Panc1 (cell line): ENCODE measurements at regions not wholly inside any gene's neighbourhood (a gene's known extent, or its start where the extent isn't known, plus 50 kb on each side); places are given as distances from the start of the nearest gene placed in this dataset.

Experiments used
- POLR2AphosphoS5 ChIP-seq: IDR thresholded peaks from 2 replicates; pipeline ENCODE4 v1.6.1; 2012; ENCODE audit warnings: mild to moderate bottlenecking, low read depth, low read length, moderate library complexity
- SIN3A ChIP-seq: IDR thresholded peaks from 2 replicates; pipeline ENCODE4 v1.6.1; 2012; ENCODE audit warnings: low read depth, mild to moderate bottlenecking, low read length, moderate library complexity, borderline replicate concordance; ENCODE audit not compliant: insufficient read depth
- TCF7L2 ChIP-seq: IDR thresholded peaks from 2 replicates; pipeline ENCODE4 v1.6.1; 2011; ENCODE audit warnings: mild to moderate bottlenecking, low read depth, low read length, inconsistent platforms
- TF ChIP-seq, protein P1 (sequence below): fragments of 450-650 bp; IDR thresholded peaks from 2 replicates; pipeline ENCODE4 v1.5.1; 2017; ENCODE audit warnings: mild to moderate bottlenecking
- TF ChIP-seq, protein P2 (sequence below), 2 experiments: IDR thresholded peaks; 2 replicates each; pipeline ENCODE4 v1.6.1; 2011 to 2012; ENCODE audit warnings: low read depth in 2 of 2, control low read depth in 1 of 2, low read length in 1 of 2, mild to moderate bottlenecking in 1 of 2, moderate library complexity in 1 of 2; ENCODE audit not compliant: insufficient read depth in 1 of 2

DNA sequence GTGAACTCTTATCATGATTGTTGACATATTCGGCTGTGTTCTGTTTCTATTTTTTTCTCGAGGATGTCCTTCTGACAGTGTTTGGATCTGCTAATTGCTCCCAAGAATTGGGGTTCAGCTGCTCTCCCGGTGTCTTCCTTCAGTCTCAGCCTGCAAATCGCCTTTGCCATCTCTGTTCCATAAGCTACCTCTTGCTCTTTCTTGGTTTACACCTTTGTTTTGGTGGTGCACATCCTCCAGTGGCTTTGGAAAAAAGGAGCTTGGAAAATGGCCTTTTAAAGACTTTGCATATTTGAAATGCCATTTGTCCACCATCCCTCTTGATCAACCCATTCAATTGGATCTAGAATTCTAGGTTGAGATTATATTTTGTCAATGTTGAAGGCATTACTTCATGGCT, 137.2 kb downstream of the URI1 start:
- TF ChIP-seq, protein P1, sequence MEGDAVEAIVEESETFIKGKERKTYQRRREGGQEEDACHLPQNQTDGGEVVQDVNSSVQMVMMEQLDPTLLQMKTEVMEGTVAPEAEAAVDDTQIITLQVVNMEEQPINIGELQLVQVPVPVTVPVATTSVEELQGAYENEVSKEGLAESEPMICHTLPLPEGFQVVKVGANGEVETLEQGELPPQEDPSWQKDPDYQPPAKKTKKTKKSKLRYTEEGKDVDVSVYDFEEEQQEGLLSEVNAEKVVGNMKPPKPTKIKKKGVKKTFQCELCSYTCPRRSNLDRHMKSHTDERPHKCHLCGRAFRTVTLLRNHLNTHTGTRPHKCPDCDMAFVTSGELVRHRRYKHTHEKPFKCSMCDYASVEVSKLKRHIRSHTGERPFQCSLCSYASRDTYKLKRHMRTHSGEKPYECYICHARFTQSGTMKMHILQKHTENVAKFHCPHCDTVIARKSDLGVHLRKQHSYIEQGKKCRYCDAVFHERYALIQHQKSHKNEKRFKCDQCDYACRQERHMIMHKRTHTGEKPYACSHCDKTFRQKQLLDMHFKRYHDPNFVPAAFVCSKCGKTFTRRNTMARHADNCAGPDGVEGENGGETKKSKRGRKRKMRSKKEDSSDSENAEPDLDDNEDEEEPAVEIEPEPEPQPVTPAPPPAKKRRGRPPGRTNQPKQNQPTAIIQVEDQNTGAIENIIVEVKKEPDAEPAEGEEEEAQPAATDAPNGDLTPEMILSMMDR = no peak
- TF ChIP-seq, protein P2, sequence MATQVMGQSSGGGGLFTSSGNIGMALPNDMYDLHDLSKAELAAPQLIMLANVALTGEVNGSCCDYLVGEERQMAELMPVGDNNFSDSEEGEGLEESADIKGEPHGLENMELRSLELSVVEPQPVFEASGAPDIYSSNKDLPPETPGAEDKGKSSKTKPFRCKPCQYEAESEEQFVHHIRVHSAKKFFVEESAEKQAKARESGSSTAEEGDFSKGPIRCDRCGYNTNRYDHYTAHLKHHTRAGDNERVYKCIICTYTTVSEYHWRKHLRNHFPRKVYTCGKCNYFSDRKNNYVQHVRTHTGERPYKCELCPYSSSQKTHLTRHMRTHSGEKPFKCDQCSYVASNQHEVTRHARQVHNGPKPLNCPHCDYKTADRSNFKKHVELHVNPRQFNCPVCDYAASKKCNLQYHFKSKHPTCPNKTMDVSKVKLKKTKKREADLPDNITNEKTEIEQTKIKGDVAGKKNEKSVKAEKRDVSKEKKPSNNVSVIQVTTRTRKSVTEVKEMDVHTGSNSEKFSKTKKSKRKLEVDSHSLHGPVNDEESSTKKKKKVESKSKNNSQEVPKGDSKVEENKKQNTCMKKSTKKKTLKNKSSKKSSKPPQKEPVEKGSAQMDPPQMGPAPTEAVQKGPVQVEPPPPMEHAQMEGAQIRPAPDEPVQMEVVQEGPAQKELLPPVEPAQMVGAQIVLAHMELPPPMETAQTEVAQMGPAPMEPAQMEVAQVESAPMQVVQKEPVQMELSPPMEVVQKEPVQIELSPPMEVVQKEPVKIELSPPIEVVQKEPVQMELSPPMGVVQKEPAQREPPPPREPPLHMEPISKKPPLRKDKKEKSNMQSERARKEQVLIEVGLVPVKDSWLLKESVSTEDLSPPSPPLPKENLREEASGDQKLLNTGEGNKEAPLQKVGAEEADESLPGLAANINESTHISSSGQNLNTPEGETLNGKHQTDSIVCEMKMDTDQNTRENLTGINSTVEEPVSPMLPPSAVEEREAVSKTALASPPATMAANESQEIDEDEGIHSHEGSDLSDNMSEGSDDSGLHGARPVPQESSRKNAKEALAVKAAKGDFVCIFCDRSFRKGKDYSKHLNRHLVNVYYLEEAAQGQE (IDR thresholded peaks at IDR 0.05; ENCODE audit: insufficient read depth in 1 of 2, low read depth in 2 of 2, low read length in 1 of 2) = no peak
- TF ChIP-seq POLR2AphosphoS5 = no peak
- no peak for TF ChIP-seq TCF7L2
- TF ChIP-seq SIN3A = no peak
